HL-60 (cell line): ENCODE measurements at regions not wholly inside any gene's neighbourhood (a gene's known extent, or its start where the extent isn't known, plus 50 kb on each side); places are given as distances from the start of the nearest gene placed in this dataset.

ENCODE experiments used
- DNase-seq, 2 experiments: peaks; one replicate each; pipeline ENCODE4 v3.0.0-alpha.2; 2010 to 2020; ENCODE audit warnings: low read depth in 1 of 2, low spot score in 1 of 2
- H3K27ac ChIP-seq: fragments of 250-450 bp; sonication (Bioruptor Pico); replicated peaks from 2 replicates; pipeline ENCODE4 v1.5.1; 2020; ENCODE audit warnings: mild to moderate bottlenecking, moderate library complexity
- H3K27me3 ChIP-seq: fragments of 250-450 bp; sonication (Bioruptor Pico); 2 replicates; pipeline ENCODE4 v1.5.1; 2021; ENCODE audit warnings: mild to moderate bottlenecking, moderate library complexity; ENCODE audit not compliant: insufficient read depth, poor library complexity, severe bottlenecking
- H3K4me3 ChIP-seq: replicated peaks from 2 replicates; pipeline ENCODE4 v1.5.1; 2011; ENCODE audit warnings: mild to moderate bottlenecking, control low read depth, low read length; ENCODE audit not compliant: insufficient read depth
- GABPA ChIP-seq: IDR thresholded peaks from 2 replicates; pipeline ENCODE4 v1.6.1; 2012; ENCODE audit warnings: low read depth
- POLR2AphosphoS5 ChIP-seq: IDR thresholded peaks from 2 replicates; pipeline ENCODE4 v1.6.1; 2012; ENCODE audit warnings: low read depth
- SPI1 ChIP-seq: IDR thresholded peaks from 2 replicates; pipeline ENCODE4 v1.6.1; 2012; ENCODE audit warnings: low read depth, mild to moderate bottlenecking, borderline replicate concordance
- TF ChIP-seq, protein P1 (sequence below): IDR thresholded peaks from one replicate; pipeline ENCODE4 v1.5.1; 2011; ENCODE audit warnings: low read length, control low read depth, inconsistent platforms; ENCODE audit not compliant: insufficient read depth
- TF ChIP-seq, protein P2 (sequence below): IDR thresholded peaks from 2 replicates; pipeline ENCODE4 v1.6.1; 2012; ENCODE audit warnings: low read depth; ENCODE audit not compliant: insufficient replicate concordance

GRCh38 chr14:95463171-95463901 is 53.1 kb downstream of the SYNE3 start:
- H3K4me3 ChIP-seq = no peak overlapping the region
- no peak overlapping the region for H3K27ac ChIP-seq
- TF ChIP-seq, protein P1, sequence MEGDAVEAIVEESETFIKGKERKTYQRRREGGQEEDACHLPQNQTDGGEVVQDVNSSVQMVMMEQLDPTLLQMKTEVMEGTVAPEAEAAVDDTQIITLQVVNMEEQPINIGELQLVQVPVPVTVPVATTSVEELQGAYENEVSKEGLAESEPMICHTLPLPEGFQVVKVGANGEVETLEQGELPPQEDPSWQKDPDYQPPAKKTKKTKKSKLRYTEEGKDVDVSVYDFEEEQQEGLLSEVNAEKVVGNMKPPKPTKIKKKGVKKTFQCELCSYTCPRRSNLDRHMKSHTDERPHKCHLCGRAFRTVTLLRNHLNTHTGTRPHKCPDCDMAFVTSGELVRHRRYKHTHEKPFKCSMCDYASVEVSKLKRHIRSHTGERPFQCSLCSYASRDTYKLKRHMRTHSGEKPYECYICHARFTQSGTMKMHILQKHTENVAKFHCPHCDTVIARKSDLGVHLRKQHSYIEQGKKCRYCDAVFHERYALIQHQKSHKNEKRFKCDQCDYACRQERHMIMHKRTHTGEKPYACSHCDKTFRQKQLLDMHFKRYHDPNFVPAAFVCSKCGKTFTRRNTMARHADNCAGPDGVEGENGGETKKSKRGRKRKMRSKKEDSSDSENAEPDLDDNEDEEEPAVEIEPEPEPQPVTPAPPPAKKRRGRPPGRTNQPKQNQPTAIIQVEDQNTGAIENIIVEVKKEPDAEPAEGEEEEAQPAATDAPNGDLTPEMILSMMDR = no peak
- 0 out of 2 replicates have a peak, but pooled peaks have one; percentile 31 for TF ChIP-seq POLR2AphosphoS5
- peak in 1 of 2 experiments; percentile 12 for DNase-seq
- no peaks in the 10 kb centered on the region for H3K27me3 ChIP-seq

DNA sequence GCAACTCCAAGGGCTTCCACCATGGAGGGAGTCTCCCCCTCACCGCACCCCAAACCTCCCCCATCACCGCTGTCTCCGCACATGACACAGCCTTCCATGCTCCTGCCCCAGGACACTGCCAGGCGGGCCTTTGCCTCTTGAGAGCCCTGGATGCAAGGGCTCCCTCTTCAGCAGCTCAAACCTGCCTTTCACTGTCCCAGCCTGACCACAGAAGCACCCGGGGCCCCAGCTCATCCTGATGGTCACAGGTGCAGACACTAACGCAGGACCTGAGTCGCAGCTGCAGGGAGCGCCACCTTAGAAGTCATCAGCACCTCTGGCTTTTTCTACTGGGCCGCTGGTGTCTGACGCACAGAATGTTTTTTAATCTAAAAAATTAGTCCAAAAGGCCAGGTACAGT is 54.0 kb downstream of the SYNE3 start:
- H3K4me3 ChIP-seq = no peak overlapping the region
- H3K27ac ChIP-seq = no peak overlapping the region
- no peaks in the 10 kb centered on the region for H3K27me3 ChIP-seq
- no peak for TF ChIP-seq GABPA
- no peak for TF ChIP-seq POLR2AphosphoS5
- TF ChIP-seq, protein P2, sequence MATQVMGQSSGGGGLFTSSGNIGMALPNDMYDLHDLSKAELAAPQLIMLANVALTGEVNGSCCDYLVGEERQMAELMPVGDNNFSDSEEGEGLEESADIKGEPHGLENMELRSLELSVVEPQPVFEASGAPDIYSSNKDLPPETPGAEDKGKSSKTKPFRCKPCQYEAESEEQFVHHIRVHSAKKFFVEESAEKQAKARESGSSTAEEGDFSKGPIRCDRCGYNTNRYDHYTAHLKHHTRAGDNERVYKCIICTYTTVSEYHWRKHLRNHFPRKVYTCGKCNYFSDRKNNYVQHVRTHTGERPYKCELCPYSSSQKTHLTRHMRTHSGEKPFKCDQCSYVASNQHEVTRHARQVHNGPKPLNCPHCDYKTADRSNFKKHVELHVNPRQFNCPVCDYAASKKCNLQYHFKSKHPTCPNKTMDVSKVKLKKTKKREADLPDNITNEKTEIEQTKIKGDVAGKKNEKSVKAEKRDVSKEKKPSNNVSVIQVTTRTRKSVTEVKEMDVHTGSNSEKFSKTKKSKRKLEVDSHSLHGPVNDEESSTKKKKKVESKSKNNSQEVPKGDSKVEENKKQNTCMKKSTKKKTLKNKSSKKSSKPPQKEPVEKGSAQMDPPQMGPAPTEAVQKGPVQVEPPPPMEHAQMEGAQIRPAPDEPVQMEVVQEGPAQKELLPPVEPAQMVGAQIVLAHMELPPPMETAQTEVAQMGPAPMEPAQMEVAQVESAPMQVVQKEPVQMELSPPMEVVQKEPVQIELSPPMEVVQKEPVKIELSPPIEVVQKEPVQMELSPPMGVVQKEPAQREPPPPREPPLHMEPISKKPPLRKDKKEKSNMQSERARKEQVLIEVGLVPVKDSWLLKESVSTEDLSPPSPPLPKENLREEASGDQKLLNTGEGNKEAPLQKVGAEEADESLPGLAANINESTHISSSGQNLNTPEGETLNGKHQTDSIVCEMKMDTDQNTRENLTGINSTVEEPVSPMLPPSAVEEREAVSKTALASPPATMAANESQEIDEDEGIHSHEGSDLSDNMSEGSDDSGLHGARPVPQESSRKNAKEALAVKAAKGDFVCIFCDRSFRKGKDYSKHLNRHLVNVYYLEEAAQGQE = no peak
- TF ChIP-seq SPI1 = no peak
- TF ChIP-seq, protein P1 = no peak
- DNase-seq = no peak

DNA sequence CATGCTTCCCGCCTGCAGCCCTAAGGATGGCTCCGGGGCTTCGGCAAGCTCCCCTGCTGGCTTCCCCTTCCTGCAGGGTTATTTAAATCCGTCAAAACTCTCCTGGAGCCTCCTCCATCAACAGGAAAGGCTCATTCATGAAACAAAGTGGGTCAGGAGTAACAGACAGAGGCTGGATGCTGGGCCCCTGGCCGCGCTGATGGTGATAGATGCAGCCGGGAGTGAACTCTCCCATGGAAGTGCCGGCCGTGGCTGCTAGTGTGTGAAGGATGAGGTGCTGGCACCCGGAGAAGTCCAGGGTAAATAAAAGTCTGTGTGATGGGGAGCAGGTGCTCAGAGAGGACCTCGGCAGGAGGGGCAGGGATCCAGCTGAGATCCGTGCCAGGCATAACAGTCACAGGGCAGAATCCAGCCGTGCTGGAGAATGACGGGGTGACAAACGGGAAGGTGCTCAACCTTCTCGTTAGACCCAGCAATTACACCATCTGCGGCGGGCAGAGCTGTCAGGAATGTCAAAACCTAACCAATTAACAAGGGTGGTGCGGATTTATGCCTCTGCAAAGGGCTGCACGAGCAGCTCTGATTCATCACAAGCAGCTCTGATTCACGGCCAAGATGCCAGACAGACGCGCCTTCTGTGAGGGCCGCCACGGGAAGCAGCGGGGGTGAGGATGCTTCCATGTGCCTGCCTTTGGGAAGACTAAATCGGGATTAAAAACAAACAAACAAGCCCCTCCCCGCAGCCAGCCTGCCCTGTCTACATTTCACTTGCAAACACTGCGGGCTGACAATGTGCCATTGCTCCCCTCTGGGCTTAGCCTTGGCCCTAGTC is 55.6 kb downstream of the SYNE3 start:
- Histone ChIP-seq H3K4me3 (no peak overlapping the region), H3K27me3 (no peaks in the 10 kb centered on the region), H3K27ac (no peak overlapping the region)
- DNase-seq = no peak
- TF ChIP-seq SPI1 (no peak), GABPA (no peak), POLR2AphosphoS5 (no peak)
- TF ChIP-seq, protein P2 = no peak
- TF ChIP-seq, protein P1 = no peak
